ENCODE measurements at regions not wholly inside any gene's neighbourhood (a gene's known extent, or its start where the extent isn't known, plus 50 kb on each side); places are given as distances from the start of the nearest gene placed in this dataset.

GRCh38 chr22:47301820-47302475 is 539.5 kb downstream of the TBC1D22A start:
- TF ChIP-seq REST (IDR thresholded peaks at IDR 0.05; ENCODE audit: insufficient replicate concordance, low read depth) (no peak), CTCF (IDR thresholded peaks at IDR 0.05; ENCODE audit: insufficient read depth, low read length) (no peak)

Measured in HL-60 (cell line).